Endothelial cell of umbilical vein (primary cell): ENCODE measurements at regions not wholly inside any gene's neighbourhood (a gene's known extent, or its start where the extent isn't known, plus 50 kb on each side); places are given as distances from the start of the nearest gene placed in this dataset.

Source experiments
- BruUV-seq: library from RNA; stranded (reverse); fragments of 400-500 nt; replicated peaks from 2 replicates; lab custom pipeline; 2021; lab: Mats Ljungman, UMichigan
- CTCF ChIA-PET: fragments of 300-600, 350-600 bp; sonication (Branson Sonifier 250); formaldehyde crosslinking; loops from one replicate; lab custom pipeline; 2021; ENCODE audit warnings: antibody characterized with exemption, inconsistent platforms; lab: Charles Lee
- POLR2A ChIA-PET: fragments of 300-600, 350-600 bp; sonication (Branson Sonifier 250); formaldehyde crosslinking; loops from one replicate; lab custom pipeline; 2021; ENCODE audit warnings: antibody characterized with exemption, inconsistent platforms; lab: Charles Lee
- DNase-seq: peaks from one replicate; pipeline ENCODE4 v3.0.0-alpha.2; 2011; ENCODE audit warnings: low read depth, low spot score
- FAIRE-seq: peaks from 2 replicates; lab custom pipeline; 2011; peaks lifted over from hg19 to GRCh38; lab: Jason Lieb, UNC
- H2AFZ ChIP-seq: 2 replicates; pipeline ENCODE4 v1.6.0; 2012; ENCODE audit warnings: low read depth, low read length, control low read depth, inconsistent platforms
- H3K27ac ChIP-seq: 2 replicates; pipeline ENCODE4 v1.5.1; 2011; ENCODE audit warnings: low read depth, mild to moderate bottlenecking, control low read depth, low read length, moderate library complexity; ENCODE audit not compliant: insufficient read depth
- H3K27me3 ChIP-seq, 2 experiments: 2 replicates each; pipeline versions ENCODE4 v1.6.0 to v1.6.1; 2011; ENCODE audit warnings: low read length in 2 of 2, mixed read lengths in 1 of 2; ENCODE audit not compliant: control insufficient read depth in 2 of 2, insufficient read depth in 2 of 2
- H3K36me3 ChIP-seq, 2 experiments: 2 replicates in 1 of 2; 3 replicates in 1 of 2; pipeline ENCODE4 v1.5.1; 2011; ENCODE audit warnings: low read length in 2 of 2, mild to moderate bottlenecking in 1 of 2, moderate library complexity in 1 of 2; ENCODE audit not compliant: control insufficient read depth in 2 of 2, insufficient read depth in 2 of 2; ENCODE audit errors: extremely low read depth in 1 of 2
- H3K4me1 ChIP-seq: 3 replicates; pipeline ENCODE4 v1.5.1; 2011; ENCODE audit warnings: mild to moderate bottlenecking, low read length; ENCODE audit not compliant: control insufficient read depth, insufficient read depth; ENCODE audit errors: extremely low read depth
- H3K4me2 ChIP-seq: 2 replicates; pipeline ENCODE4 v1.6.1; 2011; ENCODE audit warnings: low read length, control low read depth, mixed read lengths; ENCODE audit not compliant: insufficient read depth
- H3K4me3 ChIP-seq, 3 experiments: fragments of 200-600 bp in 1 of 3; sonication (generic), shearing (Covaris generic) in 1 of 3; replicated peaks in 1 of 3; 2 replicates each; pipeline ENCODE4 v1.5.1; 2011 to 2016; ENCODE audit warnings: control low read depth in 3 of 3, low read length in 3 of 3, mild to moderate bottlenecking in 2 of 3, inconsistent platforms in 1 of 3, low read depth in 1 of 3, moderate library complexity in 1 of 3; ENCODE audit not compliant: insufficient read depth in 1 of 3
- H3K79me2 ChIP-seq: 2 replicates; pipeline ENCODE4 v1.6.0; 2012; ENCODE audit warnings: low read length, inconsistent platforms; ENCODE audit not compliant: control insufficient read depth, insufficient read depth
- H3K9ac ChIP-seq: replicated peaks from 2 replicates; pipeline ENCODE3; 2011; ENCODE audit warnings: low read length, control low read depth; ENCODE audit not compliant: insufficient read depth; ENCODE audit errors: extremely low read depth
- H3K9me1 ChIP-seq: replicated peaks from 3 replicates; pipeline ENCODE4 v1.6.0; 2011; ENCODE audit warnings: mild to moderate bottlenecking, low read length; ENCODE audit not compliant: control insufficient read depth, insufficient read depth; ENCODE audit errors: extremely low read depth
- H3K9me3 ChIP-seq: replicated peaks from 2 replicates; pipeline ENCODE4 v1.5.1; 2012; ENCODE audit warnings: low read length, inconsistent platforms; ENCODE audit not compliant: control insufficient read depth, insufficient read depth
- H4K20me1 ChIP-seq: replicated peaks from 2 replicates; pipeline ENCODE3; 2011; ENCODE audit warnings: mild to moderate bottlenecking, low read length; ENCODE audit not compliant: control insufficient read depth, insufficient read depth; ENCODE audit errors: extremely low read depth
- EZH2 ChIP-seq: IDR thresholded peaks from 2 replicates; pipeline ENCODE4 v1.6.1; 2012; ENCODE audit warnings: borderline replicate concordance, low read depth, mild to moderate bottlenecking, moderate library complexity, low read length, inconsistent platforms; ENCODE audit not compliant: severe bottlenecking
- FOS ChIP-seq: IDR thresholded peaks from 2 replicates; pipeline ENCODE4 v1.6.1; 2011; ENCODE audit warnings: mild to moderate bottlenecking, low read length, moderate library complexity, borderline replicate concordance; ENCODE audit not compliant: insufficient read depth
- GATA2 ChIP-seq: IDR thresholded peaks from 2 replicates; pipeline ENCODE4 v1.7.0; 2011; ENCODE audit warnings: low read depth, mild to moderate bottlenecking, moderate library complexity, mixed read lengths, low read length; ENCODE audit not compliant: insufficient read length, insufficient read depth
- JUN ChIP-seq: IDR thresholded peaks from 2 replicates; pipeline ENCODE4 v1.6.1; 2011; ENCODE audit warnings: borderline replicate concordance, low read depth; ENCODE audit not compliant: insufficient read length, insufficient read depth
- MAX ChIP-seq: IDR thresholded peaks from 2 replicates; pipeline ENCODE4 v1.6.1; 2011; ENCODE audit not compliant: insufficient read depth, insufficient read length
- MYC ChIP-seq: IDR thresholded peaks from one replicate; pipeline ENCODE4 v1.6.1; 2011; ENCODE audit warnings: mild to moderate bottlenecking, low read depth, low read length
- POLR2A ChIP-seq: IDR thresholded peaks from 2 replicates; pipeline ENCODE4 v1.6.1; 2012; ENCODE audit warnings: low read depth, mild to moderate bottlenecking, control low read depth, low read length
- POLR2AphosphoS5 ChIP-seq: IDR thresholded peaks from 2 replicates; pipeline ENCODE4 v1.6.1; 2012; ENCODE audit warnings: low read depth, mild to moderate bottlenecking, control low read depth, low read length, moderate library complexity; ENCODE audit not compliant: insufficient read depth
- dilution Hi-C: fragments of 300-500 bp; cut with MboI; formaldehyde crosslinking; loops from one replicate; pipeline ENCODE4 v1.15.0; 2019; ENCODE audit warnings: low sequenced_read_pairs; ENCODE audit not compliant: extremely low pct_ligation_motif_present
- intact Hi-C: fragments of 100-400 bp; cut with micrococcal nuclease; formaldehyde crosslinking; loops from one replicate; pipeline ENCODE4 v1.10.0; 2022
- TF ChIP-seq, protein P1 (sequence below), 2 donors: IDR thresholded peaks; 1 replicate in 1 of 2; 2 replicates in 1 of 2; pipeline ENCODE4 v1.5.1; 2011; ENCODE audit warnings: low read length in 2 of 2, mild to moderate bottlenecking in 2 of 2, moderate library complexity in 2 of 2, control low read depth in 1 of 2, inconsistent platforms in 1 of 2, low read depth in 1 of 2; ENCODE audit not compliant: insufficient read depth in 1 of 2; ENCODE audit errors: extremely low read depth in 1 of 2

- no peak for FAIRE-seq
- POLR2A ChIA-PET, result no interaction called here
- Histone ChIP-seq H3K27me3 (no peaks in the 10 kb centered on the region), H3K4me3 (no peak overlapping the region), H3K9ac (no peak overlapping the region), H4K20me1 (no peaks in the 10 kb centered on the region), H3K9me3 (peaks cover 2% of the 10 kb centered on the region), H3K4me2 (no peak overlapping the region), H3K36me3 (no peaks in the 10 kb centered on the region), H3K9me1 (no peaks in the 10 kb centered on the region), H2AFZ (no peak overlapping the region), H3K4me1 (no peaks in the 10 kb centered on the region), H3K79me2 (no peaks in the 10 kb centered on the region), H3K27ac (no peak overlapping the region)
- TF ChIP-seq FOS (no peak), GATA2 (no peak), JUN (no peak), MYC (no peak), EZH2 (no peak), MAX (no peak), POLR2AphosphoS5 (no peak), POLR2A (no peak)
- TF ChIP-seq, protein P1, sequence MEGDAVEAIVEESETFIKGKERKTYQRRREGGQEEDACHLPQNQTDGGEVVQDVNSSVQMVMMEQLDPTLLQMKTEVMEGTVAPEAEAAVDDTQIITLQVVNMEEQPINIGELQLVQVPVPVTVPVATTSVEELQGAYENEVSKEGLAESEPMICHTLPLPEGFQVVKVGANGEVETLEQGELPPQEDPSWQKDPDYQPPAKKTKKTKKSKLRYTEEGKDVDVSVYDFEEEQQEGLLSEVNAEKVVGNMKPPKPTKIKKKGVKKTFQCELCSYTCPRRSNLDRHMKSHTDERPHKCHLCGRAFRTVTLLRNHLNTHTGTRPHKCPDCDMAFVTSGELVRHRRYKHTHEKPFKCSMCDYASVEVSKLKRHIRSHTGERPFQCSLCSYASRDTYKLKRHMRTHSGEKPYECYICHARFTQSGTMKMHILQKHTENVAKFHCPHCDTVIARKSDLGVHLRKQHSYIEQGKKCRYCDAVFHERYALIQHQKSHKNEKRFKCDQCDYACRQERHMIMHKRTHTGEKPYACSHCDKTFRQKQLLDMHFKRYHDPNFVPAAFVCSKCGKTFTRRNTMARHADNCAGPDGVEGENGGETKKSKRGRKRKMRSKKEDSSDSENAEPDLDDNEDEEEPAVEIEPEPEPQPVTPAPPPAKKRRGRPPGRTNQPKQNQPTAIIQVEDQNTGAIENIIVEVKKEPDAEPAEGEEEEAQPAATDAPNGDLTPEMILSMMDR (IDR thresholded peaks at IDR 0.05; ENCODE audit: extremely low read depth in 1 of 2, insufficient read depth in 1 of 2, low read depth in 1 of 2, low read length in 2 of 2), result no peak
- DNase-seq, result no peak
- BruUV-seq, result no TSS peak
- CTCF ChIA-PET, result no interaction called here
- intact Hi-C loops (no loop called here), dilution Hi-C loops (no loop called here)
These were observed 142.9 kb upstream of the SFRP2 start for GRCh38 chr4:153931804-153932203.
